HUES64 (cell line): ENCODE measurements at regions not wholly inside any gene's neighbourhood (a gene's known extent, or its start where the extent isn't known, plus 50 kb on each side); places are given as distances from the start of the nearest gene placed in this dataset.

ENCODE experiments used
- H3K27ac ChIP-seq: 2 replicates; pipeline ENCODE4 v1.7.0; 2013; ENCODE audit warnings: low read depth, low read length, inconsistent platforms
- H3K27me3 ChIP-seq: 2 replicates; pipeline ENCODE4 v1.6.1; 2013; ENCODE audit warnings: mild to moderate bottlenecking, low read length; ENCODE audit not compliant: insufficient read depth
- H3K36me3 ChIP-seq: 2 replicates; pipeline ENCODE4 v1.6.1; 2013; ENCODE audit warnings: mild to moderate bottlenecking, low read length; ENCODE audit not compliant: insufficient read depth
- H3K4me1 ChIP-seq: 2 replicates; pipeline ENCODE4 v1.6.1; 2013; ENCODE audit warnings: mild to moderate bottlenecking, low read length, moderate library complexity; ENCODE audit not compliant: insufficient read depth
- H3K4me3 ChIP-seq: 2 replicates; pipeline ENCODE4 v1.5.1; 2013; ENCODE audit warnings: mild to moderate bottlenecking, low read length, moderate library complexity
- H3K9ac ChIP-seq: 2 replicates; pipeline ENCODE4 v1.6.1; 2013; ENCODE audit warnings: mild to moderate bottlenecking, low read depth, low read length
- H3K9me3 ChIP-seq: 2 replicates; pipeline ENCODE4 v1.6.1; 2013; ENCODE audit warnings: low read depth, low read length; ENCODE audit not compliant: insufficient read depth
- WGBS: fragments of 150-250, 120-280 bp; methylation state at CpG from one replicate; pipeline ENCODE4 v1.1.7; 2013; ENCODE audit warnings: missing lambda C conversion rate; 5-methylcytosine and 5-hydroxymethylcytosine counted together

GRCh38 chr10:54905578-54906192 is 104.7 kb upstream of the PCDH15 start:
- H3K27ac ChIP-seq: no peak overlapping the region
- no peaks in the 10 kb centered on the region for H3K27me3 ChIP-seq
- WGBS: 98% methylated on average over 2 of the region's 2 CpGs

GRCh38 chr10:54904833-54905232 is 103.8 kb upstream of the PCDH15 start:
- 89% methylated on average over 1 of the region's 1 CpG for WGBS
- Histone ChIP-seq H3K9me3 (no peaks in the 10 kb centered on the region), H3K27ac (no peak overlapping the region), H3K27me3 (no peaks in the 10 kb centered on the region), H3K4me1 (peaks cover 10% of the 10 kb centered on the region; the same call in 1 of the 2 replicates), H3K9ac (no peak overlapping the region), H3K36me3 (no peaks in the 10 kb centered on the region), H3K4me3 (no peak overlapping the region)

More at GRCh38 chr10:54905578-54906192, 104.7 kb upstream of the PCDH15 start:
- no peak overlapping the region for H3K9ac ChIP-seq
- no peaks in the 10 kb centered on the region for H3K9me3 ChIP-seq
- no peaks in the 10 kb centered on the region for H3K36me3 ChIP-seq
- no peak overlapping the region for H3K4me3 ChIP-seq
- peaks cover 10% of the 10 kb centered on the region; the same call in 1 of the 2 replicates for H3K4me1 ChIP-seq

- H3K27ac ChIP-seq: no peak overlapping the region
- no CpG with 5 or more reads among the region's 1 CpG for WGBS
Measured at GRCh38 chr10:54903745-54904144, 102.7 kb upstream of the PCDH15 start.

GRCh38 chr10:54900584-54900983 is 99.6 kb upstream of the PCDH15 start:
- 80% methylated on average over 1 of the region's 1 CpG for WGBS
- H3K27ac ChIP-seq: no peak overlapping the region

More at GRCh38 chr10:54903745-54904144, 102.7 kb upstream of the PCDH15 start:
- Histone ChIP-seq H3K36me3 (no peaks in the 10 kb centered on the region), H3K4me3 (no peak overlapping the region), H3K4me1 (peaks cover 10% of the 10 kb centered on the region; the same call in 1 of the 2 replicates), H3K27me3 (no peaks in the 10 kb centered on the region), H3K9me3 (no peaks in the 10 kb centered on the region), H3K9ac (no peak overlapping the region)

GRCh38 chr10:54880996-54881395 is 80.0 kb upstream of the PCDH15 start:
- Histone ChIP-seq H3K27ac (no peak overlapping the region), H3K4me3 (no peak overlapping the region), H3K9me3 (peaks cover 3% of the 10 kb centered on the region; the same call in 1 of the 2 replicates), H3K4me1 (no peaks in the 10 kb centered on the region), H3K36me3 (no peaks in the 10 kb centered on the region), H3K27me3 (no peaks in the 10 kb centered on the region), H3K9ac (no peak overlapping the region)
- 72% methylated on average over 5 of the region's 5 CpGs for WGBS

More at GRCh38 chr10:54900584-54900983, 99.6 kb upstream of the PCDH15 start:
- no peaks in the 10 kb centered on the region for H3K36me3 ChIP-seq
- H3K27me3 ChIP-seq: no peaks in the 10 kb centered on the region
- H3K9ac ChIP-seq: no peak overlapping the region
- H3K4me3 ChIP-seq: no peak overlapping the region
- H3K9me3 ChIP-seq: no peaks in the 10 kb centered on the region
- H3K4me1 ChIP-seq: peaks cover 10% of the 10 kb centered on the region; the same call in 1 of the 2 replicates

GRCh38 chr10:54869022-54869421 is 68.0 kb upstream of the PCDH15 start:
- no peaks in the 10 kb centered on the region for H3K36me3 ChIP-seq
- no peak overlapping the region for H3K9ac ChIP-seq
- H3K27me3 ChIP-seq: no peaks in the 10 kb centered on the region
- no peaks in the 10 kb centered on the region for H3K4me1 ChIP-seq
- H3K4me3 ChIP-seq: no peak overlapping the region
- no peaks in the 10 kb centered on the region for H3K9me3 ChIP-seq
- no peak overlapping the region for H3K27ac ChIP-seq

- no peaks in the 10 kb centered on the region for H3K36me3 ChIP-seq
- H3K9ac ChIP-seq: no peak overlapping the region
- H3K27me3 ChIP-seq: no peaks in the 10 kb centered on the region
- H3K4me1 ChIP-seq: no peaks in the 10 kb centered on the region
- no peaks in the 10 kb centered on the region for H3K9me3 ChIP-seq
- no peak overlapping the region for H3K27ac ChIP-seq
- H3K4me3 ChIP-seq: no peak overlapping the region
Measured at GRCh38 chr10:54866666-54867065, 65.6 kb upstream of the PCDH15 start.

- Histone ChIP-seq H3K27me3 (no peaks in the 10 kb centered on the region), H3K4me3 (no peak overlapping the region), H3K4me1 (no peaks in the 10 kb centered on the region), H3K9me3 (0 out of 2 replicates have a peak, but pooled peaks cover 7% of the 10 kb centered on the region), H3K36me3 (no peaks in the 10 kb centered on the region), H3K9ac (no peak overlapping the region), H3K27ac (no peak overlapping the region)
- WGBS: over 99% methylated on average over 3 of the region's 3 CpGs
Measured at GRCh38 chr10:54854843-54855242, 53.8 kb upstream of the PCDH15 start.

- no peak overlapping the region for H3K9ac ChIP-seq
- no peak overlapping the region for H3K27ac ChIP-seq
- H3K9me3 ChIP-seq: 0 out of 2 replicates have a peak, but pooled peaks cover 7% of the 10 kb centered on the region
- H3K4me1 ChIP-seq: no peaks in the 10 kb centered on the region
- no peaks in the 10 kb centered on the region for H3K27me3 ChIP-seq
- 94% methylated on average over 3 of the region's 3 CpGs for WGBS
- no peaks in the 10 kb centered on the region for H3K36me3 ChIP-seq
- no peak overlapping the region for H3K4me3 ChIP-seq
Measured at GRCh38 chr10:54854389-54854788, 53.4 kb upstream of the PCDH15 start.

- Histone ChIP-seq H3K4me3 (no peak overlapping the region), H3K27me3 (no peaks in the 10 kb centered on the region), H3K27ac (no peak overlapping the region), H3K9ac (no peak overlapping the region), H3K4me1 (no peaks in the 10 kb centered on the region), H3K36me3 (no peaks in the 10 kb centered on the region), H3K9me3 (0 out of 2 replicates have a peak, but pooled peaks cover 7% of the 10 kb centered on the region)
- WGBS: 95% methylated on average over 6 of the region's 6 CpGs
Measured at GRCh38 chr10:54853883-54854282, 52.9 kb upstream of the PCDH15 start.
